ENCODE measurements at regions not wholly inside any gene's neighbourhood (a gene's known extent, or its start where the extent isn't known, plus 50 kb on each side); places are given as distances from the start of the nearest gene placed in this dataset.

- Histone ChIP-seq H3K36me3 (no peaks in the 10 kb centered on the region), H3K27me3 (no peaks in the 10 kb centered on the region), H3K9me3 (no peaks in the 10 kb centered on the region), H3K27ac (no peak overlapping the region), H3K4me3 (no peak overlapping the region), H3K4me1 (no peaks in the 10 kb centered on the region)
- DNase-seq (ENCODE audit: low spot score) = no peak
- no peak for TF ChIP-seq CTCF (IDR thresholded peaks at IDR 0.05)
Observed at GRCh38 chr11:45507916-45508315, 157.5 kb downstream of the CHST1 start.

- Histone ChIP-seq H3K9me3 (no peaks in the 10 kb centered on the region), H3K27ac (no peak overlapping the region), H3K4me1 (peaks cover 0 to 7% of the 10 kb centered on the region in 2 donors), H3K4me3 (no peak overlapping the region), H3K36me3 (no peaks in the 10 kb centered on the region), H3K27me3 (no peaks in the 10 kb centered on the region)
- DNase-seq (ENCODE audit: low spot score) = no peak
- no peak for TF ChIP-seq CTCF (IDR thresholded peaks at IDR 0.05)
Observed at GRCh38 chr11:45503311-45503710, 162.1 kb downstream of the CHST1 start.

- H3K9me3 ChIP-seq = no peaks in the 10 kb centered on the region
- H3K4me3 ChIP-seq = no peak overlapping the region
- no peak for DNase-seq (ENCODE audit: low spot score)
- no peak for TF ChIP-seq CTCF (IDR thresholded peaks at IDR 0.05)
- H3K36me3 ChIP-seq = no peaks in the 10 kb centered on the region
- no peaks in the 10 kb centered on the region for H3K27me3 ChIP-seq
- H3K4me1 ChIP-seq = peaks cover 0 to 7% of the 10 kb centered on the region in 2 donors
- H3K27ac ChIP-seq = no peak overlapping the region
Observed at GRCh38 chr11:45502226-45502545, 163.2 kb downstream of the CHST1 start.

- Histone ChIP-seq H3K4me1 (peaks cover 0 to 7% of the 10 kb centered on the region in 2 donors), H3K4me3 (no peak overlapping the region), H3K36me3 (no peaks in the 10 kb centered on the region), H3K27me3 (no peaks in the 10 kb centered on the region), H3K9me3 (no peaks in the 10 kb centered on the region), H3K27ac (no peak overlapping the region)
- no peak for DNase-seq (ENCODE audit: low spot score)
- TF ChIP-seq CTCF (IDR thresholded peaks at IDR 0.05) = no peak
Observed at GRCh38 chr11:45501392-45502225, 163.8 kb downstream of the CHST1 start.

GRCh38 chr11:45500451-45500850 is 165.0 kb downstream of the CHST1 start:
- no peak for DNase-seq (ENCODE audit: low spot score)

More at GRCh38 chr11:45500451-45500850, 165.0 kb downstream of the CHST1 start:
- H3K4me1 ChIP-seq = peaks cover 0 to 7% of the 10 kb centered on the region in 2 donors
- H3K27me3 ChIP-seq = no peaks in the 10 kb centered on the region
- no peak for TF ChIP-seq CTCF (IDR thresholded peaks at IDR 0.05)
- no peak overlapping the region for H3K27ac ChIP-seq
- no peaks in the 10 kb centered on the region for H3K9me3 ChIP-seq
- no peak overlapping the region for H3K4me3 ChIP-seq
- no peaks in the 10 kb centered on the region for H3K36me3 ChIP-seq
